ENCODE measurements at regions not wholly inside any gene's neighbourhood (a gene's known extent, or its start where the extent isn't known, plus 50 kb on each side); places are given as distances from the start of the nearest gene placed in this dataset.
"Not testable (repeated sequence)": the region's sequence is repeated elsewhere in the genome, so short reads cannot be mapped to it uniquely, and the experiment has no call there.

DNA sequence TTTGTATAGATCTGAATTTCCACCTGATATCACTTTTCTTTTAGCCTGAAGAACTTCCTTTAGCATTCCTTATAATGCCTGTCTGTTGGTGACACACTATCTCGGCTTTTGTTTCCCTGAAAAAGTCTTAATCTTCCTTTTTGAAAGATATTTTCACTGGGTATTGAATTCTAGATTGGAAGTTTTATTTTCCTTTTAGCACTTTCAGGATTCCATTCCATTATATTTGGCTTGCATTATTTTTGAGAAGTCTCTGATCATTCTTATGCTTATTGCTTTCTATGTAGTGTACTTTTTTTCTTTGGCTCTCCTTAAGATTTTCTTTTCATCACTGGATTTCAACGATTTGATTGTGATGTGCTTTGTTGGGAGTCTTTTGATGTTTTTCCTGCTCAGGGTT lies 510.7 kb downstream of the RWDD3 start:
- DNase-seq (ENCODE audit: low read depth in 1 of 2, low spot score in 1 of 2): no peak

- DNase-seq (ENCODE audit: low read depth in 1 of 2, low spot score in 1 of 2): no peak
These were observed 518.7 kb downstream of the RWDD3 start for GRCh38 chr1:95752515-95753381.

DNA sequence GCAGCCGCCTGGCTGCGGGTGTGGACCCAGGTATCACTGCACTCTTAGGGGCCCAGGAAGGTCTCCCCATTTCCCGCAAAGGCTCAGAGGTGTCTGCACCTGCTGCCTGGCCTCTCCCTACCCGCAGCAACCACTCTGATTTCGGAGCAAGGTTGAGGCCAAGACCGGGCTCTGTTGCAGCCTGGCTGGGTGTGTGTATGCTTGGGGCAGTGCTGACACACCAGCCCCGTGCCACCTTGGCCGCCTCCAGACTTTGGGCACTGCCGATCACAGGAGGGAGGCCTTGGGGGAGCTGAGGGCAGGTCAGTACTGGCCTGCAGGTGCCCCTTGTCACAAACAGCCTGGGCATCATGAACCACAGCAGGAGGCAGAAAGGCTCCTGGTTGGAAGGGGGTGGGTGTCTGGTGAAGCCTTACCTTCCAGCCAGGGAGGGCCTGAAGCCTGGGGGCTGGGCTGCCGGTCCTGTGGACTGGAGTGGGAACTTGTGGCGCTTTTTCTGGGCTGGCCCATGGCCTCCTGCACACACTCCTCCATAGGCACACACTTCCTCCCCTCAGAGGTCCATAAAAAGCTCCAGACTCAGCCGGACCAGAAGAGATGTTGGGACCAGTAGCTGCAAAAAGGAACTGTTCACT lies 519.5 kb downstream of the RWDD3 start:
- no peak for DNase-seq (ENCODE audit: low read depth in 1 of 2, low spot score in 1 of 2)

DNA sequence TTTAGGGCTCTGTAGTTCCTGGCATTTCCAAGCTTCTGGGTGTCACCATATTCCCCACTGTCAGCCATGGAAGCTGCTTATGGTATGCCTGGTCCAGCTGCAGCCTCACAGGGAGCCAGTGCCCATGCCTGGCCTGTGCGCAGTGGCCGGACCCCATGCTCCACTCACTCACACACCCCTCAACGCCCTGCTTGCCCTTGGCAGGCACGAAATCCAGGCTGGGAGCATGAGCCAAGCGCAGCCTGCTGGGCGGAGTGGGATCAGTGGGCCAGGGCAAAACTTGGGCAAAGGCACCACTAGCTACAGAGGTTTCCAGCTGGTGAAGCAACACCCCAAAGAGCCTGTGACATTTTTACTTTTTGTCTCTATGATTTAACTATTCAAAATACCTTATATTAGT lies 520.4 kb downstream of the RWDD3 start:
- no peak for DNase-seq (ENCODE audit: low read depth in 1 of 2, low spot score in 1 of 2)

- no peak for DNase-seq (ENCODE audit: low read depth in 1 of 2, low spot score in 1 of 2)
These were observed 532.0 kb downstream of the RWDD3 start for GRCh38 chr1:95766036-95766435.

DNA sequence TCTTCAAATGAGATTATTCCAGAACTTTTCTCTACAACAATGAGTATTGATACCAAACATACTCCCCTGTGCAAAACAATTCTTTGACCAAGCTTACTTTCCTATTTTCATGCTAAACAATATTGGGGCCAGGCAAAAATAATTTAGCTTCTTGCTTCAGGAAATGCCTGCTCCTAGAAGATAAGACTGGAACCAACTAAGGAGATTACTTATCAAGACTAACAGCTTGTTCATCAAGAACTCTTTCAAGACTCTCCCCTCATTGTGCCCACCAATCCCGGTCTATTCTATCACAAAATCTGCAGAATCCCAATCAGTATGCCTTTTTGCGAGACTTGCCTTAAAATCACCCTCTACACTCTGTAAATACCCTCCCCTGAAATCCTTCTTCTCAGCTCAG lies 536.6 kb downstream of the RWDD3 start:
- no peak for DNase-seq (ENCODE audit: low read depth in 1 of 2, low spot score in 1 of 2)

DNA sequence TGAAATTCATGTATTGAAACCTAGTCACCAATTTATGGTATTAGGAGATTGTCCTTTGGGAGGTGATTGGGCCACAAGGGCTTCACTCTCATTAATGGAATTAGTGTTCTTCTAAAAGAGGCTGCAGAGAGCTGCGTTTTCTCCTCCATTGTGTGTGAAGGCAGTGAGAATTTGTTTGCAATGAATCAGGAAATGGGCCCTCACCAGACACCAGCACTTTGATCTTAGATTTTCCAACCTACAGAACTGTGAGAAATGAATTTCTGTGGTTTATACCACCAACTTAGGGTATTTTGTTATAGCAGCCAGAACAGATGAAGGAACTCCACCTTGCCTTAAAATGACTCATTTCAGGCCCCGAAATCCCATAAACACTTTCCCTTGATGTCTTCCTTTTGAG lies 544.2 kb downstream of the RWDD3 start:
- DNase-seq (ENCODE audit: low read depth in 1 of 2, low spot score in 1 of 2): no peak

DNA sequence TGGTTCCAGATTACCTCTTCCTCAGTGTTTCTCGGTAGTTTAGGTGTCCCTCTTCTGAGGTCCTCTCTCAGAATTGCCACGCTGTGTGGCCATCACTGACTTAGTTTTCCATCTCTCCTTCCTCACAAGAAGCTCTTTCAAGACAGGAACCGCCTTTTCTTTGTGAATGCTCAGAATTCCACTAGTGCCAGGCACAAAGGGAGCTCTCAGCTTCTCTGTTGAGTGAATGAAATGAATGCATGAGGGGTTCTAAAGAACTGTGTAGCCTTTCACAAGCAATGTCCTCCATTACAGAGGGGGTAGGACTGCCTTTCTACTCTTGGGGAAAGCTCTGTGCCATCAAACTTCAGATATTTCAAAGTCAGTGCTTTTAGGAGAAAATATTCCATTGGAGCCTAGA lies 546.8 kb downstream of the RWDD3 start:
- no peak for DNase-seq (ENCODE audit: low read depth in 1 of 2, low spot score in 1 of 2)

GRCh38 chr1:95790136-95790535 lies 556.1 kb downstream of the RWDD3 start:
- DNase-seq (ENCODE audit: low read depth in 1 of 2, low spot score in 1 of 2): no peak

- DNase-seq (ENCODE audit: low read depth in 1 of 2, low spot score in 1 of 2): no peak
These were observed 559.9 kb downstream of the RWDD3 start for GRCh38 chr1:95793893-95794292.

- not testable (repeated sequence) for DNase-seq (ENCODE audit: low read depth in 1 of 2, low spot score in 1 of 2)
These were observed 563.8 kb downstream of the RWDD3 start for GRCh38 chr1:95797761-95798160.

GRCh38 chr1:95806171-95806570 lies 572.2 kb downstream of the RWDD3 start:
- no peak for DNase-seq (ENCODE audit: low read depth in 1 of 2, low spot score in 1 of 2)

GRCh38 chr1:95809391-95809790 lies 575.4 kb downstream of the RWDD3 start:
- no peak for DNase-seq (ENCODE audit: low read depth in 1 of 2, low spot score in 1 of 2)

DNA sequence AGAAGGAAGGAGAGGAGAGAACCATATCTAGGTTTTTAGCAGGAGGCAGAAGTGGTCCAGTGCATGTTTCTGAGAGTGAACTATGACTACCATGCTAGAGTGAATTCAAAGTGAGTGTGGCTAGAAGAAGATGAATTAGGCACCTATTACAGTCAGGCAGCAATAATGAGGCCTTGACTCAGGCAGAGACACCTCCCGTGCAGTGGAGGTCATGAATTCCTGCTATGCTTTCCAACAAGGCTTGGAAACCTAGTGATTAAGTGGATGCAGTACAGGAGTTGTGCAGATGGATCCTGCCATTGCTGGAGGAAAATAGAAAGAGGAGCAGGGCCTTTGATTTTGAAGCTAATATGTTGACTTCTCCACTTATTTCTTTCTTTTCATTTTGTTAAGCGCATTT lies 581.5 kb downstream of the RWDD3 start:
- no peak for DNase-seq (ENCODE audit: low read depth in 1 of 2, low spot score in 1 of 2)

DNA sequence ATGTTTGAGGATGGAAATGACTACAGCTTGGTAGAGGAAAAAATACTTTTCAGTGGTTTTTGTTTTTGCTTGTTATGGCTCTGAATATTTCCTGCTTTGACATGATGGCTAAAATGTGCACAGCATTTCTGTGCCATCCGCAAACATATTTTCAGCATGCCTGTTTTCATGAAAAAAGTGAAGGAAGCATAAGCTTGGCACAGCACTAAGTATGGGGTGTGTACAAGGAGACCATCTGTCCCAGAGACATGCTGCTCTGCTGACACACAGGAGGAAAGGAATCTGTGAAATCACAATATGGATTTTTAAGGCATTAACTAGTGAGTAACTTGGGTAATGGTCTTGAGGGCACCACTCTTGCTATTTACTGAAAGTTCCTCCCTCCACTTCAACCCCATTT lies 595.5 kb downstream of the RWDD3 start:
- no peak for DNase-seq (ENCODE audit: low read depth in 1 of 2, low spot score in 1 of 2)

GRCh38 chr1:95832370-95832769 lies 598.4 kb downstream of the RWDD3 start:
- DNase-seq (ENCODE audit: low read depth in 1 of 2, low spot score in 1 of 2): no peak

DNA sequence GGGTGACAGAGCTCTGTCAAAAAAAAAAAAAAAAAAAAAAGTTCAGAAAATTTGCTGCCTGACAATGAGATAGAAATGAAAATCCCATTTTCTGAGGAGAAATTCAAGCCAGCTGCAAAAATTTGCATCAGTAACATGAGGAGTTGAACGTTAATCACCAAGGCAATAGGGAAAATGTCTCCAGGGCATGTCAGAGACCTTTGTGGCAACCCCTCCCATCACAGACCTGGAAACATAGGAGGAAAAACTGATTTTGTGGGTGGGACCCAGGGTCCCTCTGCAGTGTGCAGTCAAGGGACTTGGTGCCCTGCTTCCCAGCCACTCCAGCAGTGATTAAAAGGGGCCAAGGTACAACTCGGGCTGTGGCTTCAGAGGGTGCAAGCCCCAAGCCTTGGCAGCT lies 615.4 kb downstream of the RWDD3 start:
- no peak for DNase-seq (ENCODE audit: low read depth in 1 of 2, low spot score in 1 of 2)

DNA sequence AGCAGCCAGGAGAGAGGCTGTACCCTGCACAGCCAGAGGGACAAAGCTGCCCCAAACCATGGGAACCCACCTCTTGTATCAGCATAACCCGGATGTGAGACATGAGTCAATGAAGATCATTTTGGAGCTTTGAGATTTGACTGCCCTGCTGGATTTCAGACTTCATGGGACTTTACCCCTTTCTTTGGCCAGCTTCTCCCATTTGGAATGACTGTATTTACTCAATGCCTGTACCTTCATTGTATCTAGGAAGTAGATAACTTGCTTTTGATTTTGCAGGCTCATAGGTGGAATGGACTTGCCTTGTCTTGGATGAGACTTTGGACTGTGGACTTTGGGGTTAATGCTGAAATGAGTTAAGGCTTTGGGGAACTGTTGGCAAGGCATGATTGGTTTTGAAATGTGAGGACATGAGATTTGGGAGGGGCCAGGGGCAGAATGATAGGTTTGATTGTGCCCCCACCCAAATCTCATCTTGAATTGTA lies 616.2 kb downstream of the RWDD3 start:
- no peak for DNase-seq (ENCODE audit: low read depth in 1 of 2, low spot score in 1 of 2)

DNA sequence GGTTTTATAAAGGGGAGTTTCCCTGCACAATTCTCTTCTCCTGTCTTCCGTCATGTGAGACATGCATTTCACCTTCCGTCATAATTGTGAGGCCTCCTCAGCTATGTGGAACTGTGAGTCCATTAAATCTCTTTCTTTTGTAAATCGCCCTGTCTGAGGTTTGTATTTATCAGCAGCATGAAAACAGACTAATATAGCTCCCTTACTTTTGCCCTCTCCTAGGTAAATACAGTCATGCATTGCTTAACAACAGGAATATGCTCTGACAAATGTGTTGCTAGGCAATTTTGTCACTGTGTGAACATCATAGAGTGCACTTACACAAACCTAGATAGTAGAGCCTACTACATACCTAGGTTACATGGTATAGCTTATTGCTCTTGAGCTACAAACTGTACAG lies 616.8 kb downstream of the RWDD3 start:
- no peak for DNase-seq (ENCODE audit: low read depth in 1 of 2, low spot score in 1 of 2)

- DNase-seq (ENCODE audit: low read depth in 1 of 2, low spot score in 1 of 2): no peak
These were observed 618.6 kb downstream of the RWDD3 start for GRCh38 chr1:95852483-95853070.

DNA sequence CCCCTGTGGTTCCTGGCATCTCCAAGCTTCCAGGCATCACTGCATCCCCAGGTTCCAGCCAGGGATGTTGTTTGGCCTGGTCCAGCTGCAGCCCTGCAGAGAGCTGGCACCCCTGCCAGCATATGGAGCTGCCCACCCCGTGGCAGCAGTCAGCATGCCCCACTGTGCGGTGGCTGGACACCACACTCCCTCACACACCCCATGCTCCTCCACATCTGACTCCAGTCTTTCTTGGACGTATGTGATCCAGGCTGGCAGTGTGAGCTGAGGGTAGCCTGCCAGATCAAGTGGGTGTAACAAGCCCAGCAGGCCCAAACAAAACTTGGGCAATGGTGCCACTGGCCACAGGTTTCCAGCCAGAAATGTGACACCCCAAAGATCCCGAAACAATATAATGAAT lies 620.4 kb downstream of the RWDD3 start:
- no peak for DNase-seq (ENCODE audit: low read depth in 1 of 2, low spot score in 1 of 2)

DNA sequence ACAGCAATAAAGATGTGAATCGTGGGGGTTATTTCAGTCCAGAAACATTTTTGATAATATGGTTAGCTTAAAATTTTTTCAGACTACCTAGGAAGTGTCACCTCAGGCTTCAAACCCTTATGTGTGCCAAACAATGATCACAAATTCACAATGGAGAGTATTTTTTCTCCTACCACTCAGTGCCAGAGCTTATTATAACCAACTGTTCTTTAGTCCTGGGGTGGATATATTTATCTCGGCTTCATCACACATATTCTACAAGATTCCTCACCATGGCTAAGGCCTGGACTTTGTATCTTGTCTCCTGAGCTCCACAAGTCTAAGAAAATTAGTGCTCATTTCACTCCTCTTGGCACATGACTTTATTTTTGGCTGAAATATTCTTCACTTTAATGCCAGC lies 629.1 kb downstream of the RWDD3 start:
- DNase-seq (ENCODE audit: low read depth in 1 of 2, low spot score in 1 of 2): no peak

Measured in activated CD4-positive, alpha-beta T cell treated with anti-CD3 and anti-CD28 coated beads, Interleukin-2, amount 50 U/mL, for 24 hours (primary cell).